Activated T-helper 1 cell treated with anti-CD3 and anti-CD28 coated beads, Interleukin-2, amount 50 U/mL, for 16 hours (primary cell): ENCODE measurements at regions not wholly inside any gene's neighbourhood (a gene's known extent, or its start where the extent isn't known, plus 50 kb on each side); places are given as distances from the start of the nearest gene placed in this dataset.

Source experiments
- DNase-seq, 2 donors: peaks; one replicate each; pipeline ENCODE4 v3.0.0-alpha.2; 2020; ENCODE audit warnings: low read depth in 1 of 2, low spot score in 1 of 2

GRCh38 chr7:132072873-132073272, 503.4 kb downstream of the PLXNA4 start:
- DNase-seq: no peak

DNA sequence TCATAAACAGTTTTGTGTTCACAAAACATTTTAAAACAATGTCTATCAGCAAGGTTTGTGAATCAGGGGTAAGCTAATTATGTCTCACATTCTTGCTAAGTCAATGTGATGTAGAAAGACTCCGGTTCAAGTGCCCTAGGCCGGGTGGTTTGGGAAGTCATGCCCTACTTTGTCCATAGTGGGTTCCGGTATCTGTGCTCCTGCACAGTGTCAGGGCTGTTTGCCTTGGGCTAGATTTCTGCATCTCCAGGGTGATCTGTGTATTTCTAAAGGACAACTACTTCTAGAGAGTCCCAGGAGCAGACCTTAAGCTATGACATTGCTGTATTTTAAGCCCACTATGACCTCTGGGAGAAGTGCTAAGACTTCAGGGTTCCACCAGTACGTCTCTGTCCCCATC, 504.1 kb downstream of the PLXNA4 start:
- no peak for DNase-seq

DNA sequence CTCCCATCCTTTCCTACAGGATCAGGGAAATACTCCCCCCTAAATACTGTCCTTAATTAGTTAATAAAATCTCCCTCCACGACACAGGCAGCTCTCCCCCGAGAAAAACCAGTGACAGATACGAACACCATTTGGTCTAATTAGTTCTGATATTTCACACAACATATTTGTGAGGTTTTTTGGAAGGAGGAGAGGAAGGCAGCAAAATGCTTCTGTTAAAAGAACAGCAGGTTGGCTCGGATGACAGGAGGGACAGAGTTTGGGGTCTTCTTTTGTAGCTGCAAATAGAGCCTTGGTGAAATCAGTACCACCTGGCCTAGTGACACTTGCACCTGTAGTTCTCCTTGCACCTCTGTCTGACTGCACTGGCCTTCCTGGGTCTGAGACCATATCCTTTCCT, 507.0 kb downstream of the PLXNA4 start:
- no peak for DNase-seq

DNA sequence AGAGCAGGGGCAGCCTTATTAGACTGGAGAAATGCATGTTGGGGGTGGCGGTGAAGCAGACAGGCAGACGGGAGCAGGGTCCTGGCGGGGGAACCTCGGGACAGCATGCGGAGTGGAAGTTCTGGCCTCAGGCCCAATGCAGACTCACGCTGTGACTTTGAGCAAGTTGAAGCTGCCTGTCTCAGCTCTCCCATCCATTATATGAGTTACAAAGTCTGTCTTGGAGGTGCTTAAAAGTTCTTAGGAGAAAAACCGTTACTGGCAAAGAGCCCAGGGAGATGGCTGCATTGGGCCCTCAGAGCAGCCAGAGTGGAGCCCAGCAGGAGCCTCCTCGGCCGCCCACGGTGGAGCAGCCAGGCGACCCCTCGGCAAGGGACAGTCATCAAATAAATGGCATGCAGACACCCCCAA, 509.5 kb downstream of the PLXNA4 start:
- no peak for DNase-seq

DNA sequence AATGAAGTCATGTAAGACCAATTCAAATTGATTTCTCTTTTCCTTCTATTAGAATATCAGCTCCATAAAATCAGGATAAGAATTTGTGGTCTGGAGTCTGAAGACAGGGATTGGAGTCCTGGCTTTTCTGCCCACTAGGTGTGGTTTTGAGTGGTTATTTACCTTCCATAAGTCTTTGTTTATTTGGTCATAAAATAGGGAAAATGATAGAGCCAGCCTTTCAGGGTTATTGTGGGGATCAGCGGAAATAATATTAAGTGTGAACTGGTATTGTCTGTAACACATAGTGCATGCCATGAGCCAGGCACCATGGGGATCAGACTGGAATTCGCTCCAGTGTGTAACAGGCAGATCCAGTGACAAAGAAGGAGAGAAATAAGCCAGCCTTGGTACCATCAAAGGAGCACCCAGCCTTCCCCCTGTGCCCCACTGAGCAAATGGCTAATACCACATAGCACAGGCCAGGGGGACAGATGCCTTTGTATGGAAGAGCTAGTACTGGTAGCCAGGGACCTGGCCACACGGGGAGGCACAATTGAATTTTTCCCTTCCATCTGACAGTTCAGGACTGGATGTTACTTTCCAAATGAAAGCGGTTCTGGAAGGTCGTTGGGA, 509.7 kb upstream of the PODXL start:
- no peak for DNase-seq

DNA sequence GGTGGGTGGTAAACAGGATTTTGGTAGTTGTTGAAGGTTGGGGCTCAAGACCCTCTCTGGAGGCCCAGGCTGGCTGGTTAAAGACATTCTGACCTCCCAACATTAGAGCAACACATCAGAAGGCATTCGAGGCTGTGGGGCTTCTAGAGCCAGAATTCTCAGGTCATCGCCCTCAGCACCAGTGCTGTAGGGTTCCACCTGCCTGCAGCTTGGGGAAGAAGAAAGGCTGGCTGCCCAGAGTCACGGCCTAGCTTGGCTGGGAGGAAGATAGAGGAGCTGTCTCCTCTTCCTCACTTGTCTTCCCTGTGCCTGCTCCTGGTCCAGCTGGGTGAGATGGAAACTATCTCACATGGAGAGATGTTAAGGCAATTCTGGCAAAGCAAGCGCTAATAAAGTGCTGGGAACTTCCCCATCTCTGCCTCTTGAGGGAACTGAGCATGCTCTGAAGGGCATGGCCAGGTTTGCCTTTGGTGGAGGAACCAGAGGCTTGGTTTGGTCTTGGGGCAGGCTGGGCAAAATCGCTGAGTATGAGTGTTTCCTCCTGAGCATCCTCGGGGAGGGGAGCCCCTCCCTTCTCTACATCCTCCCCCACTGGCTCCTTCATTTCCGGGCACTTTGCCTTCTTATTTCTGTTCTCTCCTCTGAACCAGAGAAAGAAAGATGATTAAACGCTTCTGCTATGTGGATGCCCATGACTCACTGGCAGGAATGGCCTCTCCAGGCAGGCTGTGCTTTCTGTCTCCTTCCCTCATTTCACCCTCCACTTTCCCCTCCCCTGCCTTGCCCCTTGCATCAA, 509.0 kb upstream of the PODXL start:
- DNase-seq: no peak

- no peak for DNase-seq
Measured at GRCh38 chr7:132063800-132064199, 507.4 kb upstream of the PODXL start.

GRCh38 chr7:132061937-132062336, 505.5 kb upstream of the PODXL start:
- no peak for DNase-seq

- DNase-seq: no peak
Measured at GRCh38 chr7:132059141-132059540, 502.7 kb upstream of the PODXL start.

DNA sequence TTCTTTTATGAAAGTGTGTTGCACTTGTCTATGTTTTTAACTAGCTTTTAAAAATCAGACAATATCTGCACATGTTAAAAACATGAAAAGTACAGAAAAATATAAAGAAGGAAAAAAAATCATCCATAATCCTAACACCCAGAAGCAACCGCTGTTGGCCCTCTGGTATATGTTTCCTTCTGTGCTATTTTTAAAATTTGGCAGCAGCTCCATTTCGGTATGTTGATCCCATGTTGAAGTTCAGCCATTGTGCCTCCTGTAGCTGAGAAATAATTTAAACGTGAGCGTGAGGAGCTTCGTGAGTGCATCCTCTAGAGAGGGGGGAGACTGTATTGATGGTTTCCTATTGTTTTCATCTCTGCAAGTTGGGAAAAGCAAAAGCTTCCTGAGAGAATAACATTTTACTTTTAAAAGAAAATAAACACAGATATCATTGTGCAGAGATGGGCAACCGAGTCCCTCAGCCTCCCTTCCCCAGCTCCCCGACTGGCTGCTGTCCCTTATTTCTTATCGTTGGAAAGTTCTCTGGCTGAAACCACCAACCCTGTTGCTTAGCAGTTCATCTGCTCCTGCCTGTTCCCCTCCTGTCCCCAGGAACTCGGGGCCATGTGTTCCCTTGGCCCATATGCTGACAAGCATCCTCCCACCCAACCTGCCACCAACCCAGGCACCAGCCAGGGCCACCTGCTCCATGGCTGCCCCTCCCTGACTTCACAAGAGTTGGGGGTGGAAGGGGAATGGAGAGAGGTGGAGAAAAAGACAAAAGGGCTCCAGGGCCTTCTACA, 499.1 kb upstream of the PODXL start:
- no peak for DNase-seq

- no peak for DNase-seq
Measured at GRCh38 chr7:132053871-132054270, 497.4 kb upstream of the PODXL start.

DNA sequence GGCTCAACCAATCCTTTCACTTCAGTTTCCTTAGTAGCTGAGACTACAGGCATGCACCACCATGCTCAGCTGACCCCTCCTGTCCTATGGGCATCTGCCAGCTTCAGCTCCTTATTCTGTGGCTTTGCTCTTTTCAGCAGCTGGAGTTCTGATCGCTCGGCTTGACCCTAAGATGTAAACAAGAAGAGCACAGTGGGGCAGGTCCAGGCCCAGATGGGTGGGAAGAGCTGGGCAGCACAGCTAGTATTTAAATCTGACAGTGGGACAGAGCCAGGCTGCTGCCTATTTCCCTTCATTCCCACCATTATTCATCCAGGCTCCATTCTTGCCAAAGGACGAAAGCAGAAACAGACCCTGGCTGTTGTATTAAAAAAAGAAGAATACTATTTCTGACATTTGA, 494.9 kb upstream of the PODXL start:
- DNase-seq: no peak

DNA sequence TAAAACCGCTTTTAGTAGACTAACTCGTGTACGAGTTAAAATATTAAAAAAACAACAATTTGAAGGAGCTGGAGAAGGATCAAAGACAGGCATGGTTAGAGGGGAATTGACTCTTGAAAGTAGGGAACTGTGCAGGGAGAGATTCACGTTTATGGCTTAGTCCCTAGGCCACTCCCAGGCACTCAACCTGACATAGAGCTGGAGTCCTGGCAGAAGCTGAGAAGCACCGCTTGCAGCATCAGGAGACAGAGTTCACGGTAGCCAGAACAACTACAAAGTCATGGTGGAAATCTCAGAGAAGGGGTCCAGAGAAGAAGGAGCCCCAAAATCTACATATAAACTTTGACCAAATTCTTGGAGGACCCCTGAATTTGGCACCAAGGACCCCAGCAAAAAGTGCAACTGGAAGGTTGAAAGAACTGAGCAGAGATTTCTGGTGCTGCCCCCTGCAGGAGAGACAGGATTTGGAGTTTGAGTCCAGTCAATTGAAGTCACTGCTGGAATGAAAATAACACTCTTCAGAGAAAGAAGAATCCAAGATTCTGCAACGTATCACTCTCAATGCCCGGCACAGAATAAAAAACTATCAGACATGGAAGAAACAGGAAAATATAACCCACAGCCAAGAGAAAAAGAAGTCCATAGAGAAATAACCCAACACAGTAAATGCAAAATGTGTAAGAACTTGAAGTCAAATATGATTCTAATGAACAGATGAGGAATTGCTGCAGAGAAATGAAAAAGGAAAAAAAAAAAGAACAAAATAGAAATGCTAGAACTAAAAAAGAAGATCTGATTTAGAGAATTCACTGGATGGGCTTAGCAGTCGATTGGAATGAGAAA, 493.3 kb upstream of the PODXL start:
- DNase-seq: no peak

- DNase-seq: no peak
Measured at GRCh38 chr7:132045481-132045980, 489.1 kb upstream of the PODXL start.

DNA sequence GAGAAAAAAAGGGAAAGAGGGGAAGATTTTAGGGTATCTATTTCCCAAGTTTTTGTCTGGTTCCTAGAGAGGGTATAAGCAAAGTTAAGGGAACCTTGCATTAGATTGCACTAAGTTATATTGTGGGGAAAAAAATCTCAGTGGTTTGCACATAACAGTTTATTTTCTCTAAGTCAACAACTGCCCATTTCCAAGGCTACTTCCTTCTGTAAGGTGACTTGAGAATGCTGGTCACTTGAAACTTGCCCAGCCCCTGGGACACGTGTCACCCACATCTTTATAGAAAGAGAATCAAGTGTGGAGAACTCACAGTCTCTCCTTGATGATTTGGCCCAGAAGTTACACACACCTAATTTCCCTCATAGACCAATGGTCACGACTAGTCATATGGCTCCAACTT, 488.6 kb upstream of the PODXL start:
- no peak for DNase-seq

- DNase-seq: no peak
Measured at GRCh38 chr7:132044247-132044646, 487.8 kb upstream of the PODXL start.

GRCh38 chr7:132041108-132041507, 484.7 kb upstream of the PODXL start:
- DNase-seq: no peak

- no peak for DNase-seq
Measured at GRCh38 chr7:132035517-132036362, 479.3 kb upstream of the PODXL start.

DNA sequence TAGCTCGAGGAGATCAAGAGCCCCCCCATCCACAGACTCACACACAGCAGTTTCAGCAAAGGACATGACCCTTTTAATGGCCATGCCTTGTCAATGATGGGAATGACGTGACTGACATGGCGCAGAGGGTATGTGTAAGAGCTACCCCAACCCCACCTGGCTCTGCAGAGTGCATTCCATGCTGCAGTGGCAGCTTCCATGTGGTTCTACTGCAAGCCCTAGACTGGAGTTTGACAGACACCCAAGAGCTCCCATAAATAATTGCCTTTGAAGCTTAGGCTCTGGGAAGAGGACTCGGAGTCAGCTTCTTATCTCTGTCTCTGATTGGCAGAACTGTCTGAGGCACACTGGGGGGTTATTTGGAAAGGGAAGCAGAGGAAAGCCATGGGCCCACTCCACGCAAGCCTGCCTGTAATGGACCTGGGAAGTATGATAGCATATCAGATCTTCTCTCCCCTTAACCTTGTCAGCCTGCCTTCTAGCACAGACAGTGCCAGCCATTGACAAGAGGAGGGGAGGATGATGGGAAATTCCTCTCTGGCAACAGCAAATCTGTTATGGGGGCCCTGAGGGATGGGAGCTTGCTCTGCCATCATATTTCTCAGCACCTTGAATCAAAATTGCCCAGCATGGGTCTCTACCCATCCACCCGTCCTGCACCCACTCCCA, 478.5 kb upstream of the PODXL start:
- no peak for DNase-seq

GRCh38 chr7:132030883-132031282, 474.5 kb upstream of the PODXL start:
- DNase-seq: no peak
